ENCODE measurements at regions not wholly inside any gene's neighbourhood (a gene's known extent, or its start where the extent isn't known, plus 50 kb on each side); places are given as distances from the start of the nearest gene placed in this dataset.

DNA sequence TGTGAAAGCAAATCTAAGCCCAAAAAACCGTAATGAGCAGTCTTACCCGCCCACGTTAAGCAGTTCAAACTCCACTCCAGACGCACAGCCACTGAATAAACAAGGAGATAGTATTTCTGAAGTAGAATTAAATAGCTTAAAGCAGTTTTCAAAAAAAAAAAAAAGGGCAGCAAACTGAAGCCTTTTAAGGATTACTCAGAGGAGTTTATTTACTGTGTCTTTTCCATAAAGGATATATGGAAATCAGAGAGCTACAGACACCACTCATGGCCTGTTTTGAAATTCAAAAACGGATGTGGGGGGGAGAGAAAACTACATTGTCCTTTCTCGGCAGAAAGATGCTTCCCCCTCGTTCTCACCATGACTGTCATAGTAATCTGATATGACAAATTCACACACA is 83.7 kb upstream of the IRX1 start:
- Histone ChIP-seq H3K79me2 (ENCODE audit: insufficient read depth, low read length) (no peaks in the 10 kb centered on the region), H3K4me2 (replicated peaks; ENCODE audit: extremely low read depth, low read length, poor library complexity, severe bottlenecking) (no peak overlapping the region), H4K20me1 (ENCODE audit: insufficient read depth, low read length) (no peaks in the 10 kb centered on the region), H3K27me3 (ENCODE audit: control insufficient read depth in 2 of 2, insufficient read depth in 2 of 2, low read length in 2 of 2) (no peaks in the 10 kb centered on the region), H3K4me3 (replicated peaks in 1 of 3; ENCODE audit: low read depth in 2 of 3, low read length in 3 of 3) (no peak overlapping the region), H3K36me3 (replicated peaks in 1 of 2; ENCODE audit: control insufficient read depth in 1 of 2, insufficient read depth in 2 of 2, low read length in 2 of 2) (no peaks in the 10 kb centered on the region), H3K4me1 (ENCODE audit: control insufficient read depth in 1 of 2, insufficient read depth in 2 of 2, low read length in 2 of 2) (no peaks in the 10 kb centered on the region), H3K9ac (ENCODE audit: insufficient read depth, low read length, poor library complexity, severe bottlenecking) (no peak overlapping the region), H3K27ac (ENCODE audit: low read depth in 1 of 2, low read length in 2 of 2) (no peak overlapping the region), H2AFZ (ENCODE audit: insufficient read depth, low read depth, low read length, poor library complexity, severe bottlenecking) (no peak overlapping the region), H3K9me3 (replicated peaks in 1 of 2; ENCODE audit: control insufficient read depth in 1 of 2, insufficient read depth in 1 of 2, low read length in 2 of 2) (peaks cover 20 to 21% of the 10 kb centered on the region in 2 donors)
- TF ChIP-seq CTCF (IDR thresholded peaks at IDR 0.05): no peak
- H3K27me3 Mint-ChIP-seq (ENCODE audit: low read depth in 3 of 3): peaks cover 0 to 3% (median 0%) of the 10 kb centered on the region in 3 donors
- no CpG with 5 or more reads among the region's 7 CpGs for WGBS (ENCODE audit: insufficient coverage)
- intact Hi-C loops (cut with micrococcal nuclease): no loop called here
- DNase-seq: no peak
- peaks cover 2 to 21% (median 9%) of the 10 kb centered on the region in 7 donors for H3K9me3 Mint-ChIP-seq
- no peaks in the 10 kb centered on the region for H3K36me3 Mint-ChIP-seq
- no peaks in the 10 kb centered on the region for H3K4me1 Mint-ChIP-seq
- no peak overlapping the region for H3K4me3 Mint-ChIP-seq
- no peak overlapping the region for H3K27ac Mint-ChIP-seq

DNA sequence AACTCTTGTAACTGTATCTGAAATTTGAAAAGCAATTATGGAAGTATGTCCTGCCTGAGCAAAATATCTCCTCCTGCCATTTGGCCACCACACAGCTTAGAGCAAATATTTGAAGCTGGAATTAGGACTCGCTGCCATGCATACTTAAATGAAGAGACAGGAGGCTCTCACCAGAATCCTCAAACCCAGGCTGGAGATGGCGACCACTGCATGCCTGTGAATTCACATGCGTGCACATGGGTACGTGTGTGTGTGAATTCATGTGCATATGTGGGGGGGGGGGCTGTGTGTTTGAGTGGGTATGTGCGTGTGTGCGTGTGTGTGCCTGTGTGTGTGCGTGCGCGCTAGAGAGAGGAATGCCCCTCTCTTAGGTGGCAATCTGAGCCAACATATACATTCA is 84.1 kb upstream of the IRX1 start:
- no peaks in the 10 kb centered on the region for H3K36me3 Mint-ChIP-seq
- H3K36me3 ChIP-seq (replicated peaks in 1 of 2; ENCODE audit: control insufficient read depth in 1 of 2, insufficient read depth in 2 of 2, low read length in 2 of 2): no peaks in the 10 kb centered on the region
- no peak overlapping the region for H3K9ac ChIP-seq (ENCODE audit: insufficient read depth, low read length, poor library complexity, severe bottlenecking)
- no peaks in the 10 kb centered on the region for H3K4me1 Mint-ChIP-seq
- no peak overlapping the region for H3K27ac Mint-ChIP-seq
- H3K4me2 ChIP-seq (replicated peaks; ENCODE audit: extremely low read depth, low read length, poor library complexity, severe bottlenecking): no peak overlapping the region
- peaks cover 20 to 22% of the 10 kb centered on the region in 2 donors for H3K9me3 ChIP-seq (replicated peaks in 1 of 2; ENCODE audit: control insufficient read depth in 1 of 2, insufficient read depth in 1 of 2, low read length in 2 of 2)
- DNase-seq: no peak
- intact Hi-C loops (cut with micrococcal nuclease): no loop called here
- no peak overlapping the region for H3K4me3 Mint-ChIP-seq
- H3K4me3 ChIP-seq (replicated peaks in 1 of 3; ENCODE audit: low read depth in 2 of 3, low read length in 3 of 3): no peak overlapping the region
- no peak for TF ChIP-seq CTCF (IDR thresholded peaks at IDR 0.05)
- H3K4me1 ChIP-seq (ENCODE audit: control insufficient read depth in 1 of 2, insufficient read depth in 2 of 2, low read length in 2 of 2): no peaks in the 10 kb centered on the region
- no peak overlapping the region for H2AFZ ChIP-seq (ENCODE audit: insufficient read depth, low read depth, low read length, poor library complexity, severe bottlenecking)
- H3K79me2 ChIP-seq (ENCODE audit: insufficient read depth, low read length): no peaks in the 10 kb centered on the region
- WGBS (ENCODE audit: insufficient coverage): 90% methylated on average over 3 of the region's 9 CpGs
- H3K27ac ChIP-seq (ENCODE audit: low read depth in 1 of 2, low read length in 2 of 2): no peak overlapping the region
- no peaks in the 10 kb centered on the region for H4K20me1 ChIP-seq (ENCODE audit: insufficient read depth, low read length)
- peaks cover 2 to 21% (median 9%) of the 10 kb centered on the region in 7 donors for H3K9me3 Mint-ChIP-seq
- no peaks in the 10 kb centered on the region for H3K27me3 ChIP-seq (ENCODE audit: control insufficient read depth in 2 of 2, insufficient read depth in 2 of 2, low read length in 2 of 2)
- H3K27me3 Mint-ChIP-seq (ENCODE audit: low read depth in 3 of 3): peaks cover 0 to 3% (median 0%) of the 10 kb centered on the region in 3 donors
